Sigmoid colon (tissue), 4 donors: ENCODE measurements at regions not wholly inside any gene's neighbourhood (a gene's known extent, or its start where the extent isn't known, plus 50 kb on each side); places are given as distances from the start of the nearest gene placed in this dataset.

Experiments
- POLR2AphosphoS5 ChIP-seq, 4 donors: sonication (generic); formaldehyde crosslinking; IDR thresholded peaks; one replicate each; pipeline ENCODE4 v1.6.1; 2017; ENCODE audit warnings: antibody characterized with exemption in 4 of 4
- TF ChIP-seq, protein P1 (sequence below), 4 experiments: fragments of 450-650 bp in 3 of 4; fragments of 200-600 bp in 1 of 4; IDR thresholded peaks; one replicate each; pipeline ENCODE4 v1.5.1; 2016 to 2019; ENCODE audit warnings: antibody characterized with exemption in 4 of 4, mild to moderate bottlenecking in 3 of 4, moderate library complexity in 2 of 4

DNA sequence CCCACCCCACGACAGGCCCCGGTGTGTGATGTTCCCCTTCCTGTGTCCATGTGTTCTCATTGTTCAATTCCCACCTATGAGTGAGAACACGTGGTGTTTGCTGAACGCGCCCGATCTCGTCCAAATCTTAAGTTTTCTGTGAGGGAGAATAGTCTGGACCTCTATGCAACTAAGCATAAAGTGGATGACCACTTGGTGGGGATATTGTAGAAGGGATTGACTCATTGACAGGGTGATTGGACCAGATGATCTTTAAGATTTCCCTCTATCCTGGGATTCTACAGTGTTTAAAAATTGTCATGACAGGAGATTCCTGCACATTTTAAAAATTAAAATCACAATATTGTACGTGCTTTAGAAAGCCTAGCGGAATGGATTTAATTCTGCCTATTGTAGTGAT is 141.3 kb downstream of the TRMT11 start:
- TF ChIP-seq, protein P1, sequence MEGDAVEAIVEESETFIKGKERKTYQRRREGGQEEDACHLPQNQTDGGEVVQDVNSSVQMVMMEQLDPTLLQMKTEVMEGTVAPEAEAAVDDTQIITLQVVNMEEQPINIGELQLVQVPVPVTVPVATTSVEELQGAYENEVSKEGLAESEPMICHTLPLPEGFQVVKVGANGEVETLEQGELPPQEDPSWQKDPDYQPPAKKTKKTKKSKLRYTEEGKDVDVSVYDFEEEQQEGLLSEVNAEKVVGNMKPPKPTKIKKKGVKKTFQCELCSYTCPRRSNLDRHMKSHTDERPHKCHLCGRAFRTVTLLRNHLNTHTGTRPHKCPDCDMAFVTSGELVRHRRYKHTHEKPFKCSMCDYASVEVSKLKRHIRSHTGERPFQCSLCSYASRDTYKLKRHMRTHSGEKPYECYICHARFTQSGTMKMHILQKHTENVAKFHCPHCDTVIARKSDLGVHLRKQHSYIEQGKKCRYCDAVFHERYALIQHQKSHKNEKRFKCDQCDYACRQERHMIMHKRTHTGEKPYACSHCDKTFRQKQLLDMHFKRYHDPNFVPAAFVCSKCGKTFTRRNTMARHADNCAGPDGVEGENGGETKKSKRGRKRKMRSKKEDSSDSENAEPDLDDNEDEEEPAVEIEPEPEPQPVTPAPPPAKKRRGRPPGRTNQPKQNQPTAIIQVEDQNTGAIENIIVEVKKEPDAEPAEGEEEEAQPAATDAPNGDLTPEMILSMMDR (IDR thresholded peaks at IDR 0.05): no peak
- TF ChIP-seq POLR2AphosphoS5 (IDR thresholded peaks at IDR 0.05): no peak
